CD4-positive, alpha-beta memory T cell (primary cell): ENCODE measurements at regions not wholly inside any gene's neighbourhood (a gene's known extent, or its start where the extent isn't known, plus 50 kb on each side); places are given as distances from the start of the nearest gene placed in this dataset.

ENCODE experiments used
- CTCF ChIA-PET: fragments of 350-600 bp; sonication (Branson Sonifier 250); formaldehyde crosslinking; loops from one replicate; lab custom pipeline; 2021; ENCODE audit warnings: inconsistent platforms; ENCODE audit not compliant: partially characterized antibody; lab: Charles Lee
- POLR2A ChIA-PET: fragments of 350-600 bp; sonication (Branson Sonifier 250); formaldehyde crosslinking; loops from one replicate; lab custom pipeline; 2021; ENCODE audit not compliant: partially characterized antibody; lab: Charles Lee
- DNase-seq, 5 donors: peaks; one replicate each; pipeline versions ENCODE4 v3.0.0 to v3.0.0-alpha.2; 2020 to 2022; ENCODE audit warnings: mixed read lengths in 1 of 5
- H3K27ac ChIP-seq: one replicate; pipeline ENCODE4 v1.7.0; 2013; ENCODE audit warnings: low read depth, low read length
- H3K27me3 ChIP-seq: 2 replicates; pipeline ENCODE4 v1.7.0; 2013; ENCODE audit warnings: mild to moderate bottlenecking, low read length, moderate library complexity; ENCODE audit not compliant: insufficient read depth
- H3K36me3 ChIP-seq: 2 replicates; pipeline ENCODE4 v1.7.0; 2013; ENCODE audit warnings: mild to moderate bottlenecking, low read length, moderate library complexity; ENCODE audit not compliant: insufficient read depth
- H3K4me1 ChIP-seq: 2 replicates; pipeline ENCODE4 v1.7.0; 2013; ENCODE audit warnings: mild to moderate bottlenecking, low read length, moderate library complexity; ENCODE audit not compliant: insufficient read depth
- H3K4me3 ChIP-seq, 2 donors: one replicate each; pipeline ENCODE4 v1.7.0; 2013; ENCODE audit warnings: low read length in 2 of 2, mild to moderate bottlenecking in 1 of 2
- H3K9me3 ChIP-seq, 2 donors: one replicate each; pipeline ENCODE4 v1.7.0; 2013; ENCODE audit warnings: low read length in 2 of 2, control low read depth in 1 of 2; ENCODE audit not compliant: control insufficient read depth in 1 of 2
- H3K27ac Mint-ChIP-seq, 7 donors: one replicate each; pipeline ENCODE4 v1.8.0; 2020 to 2021; ENCODE audit warnings: mixed read lengths in 7 of 7, mild to moderate bottlenecking in 6 of 7, inconsistent platforms in 3 of 7, moderate library complexity in 3 of 7
- H3K27me3 Mint-ChIP-seq, 2 donors: one replicate each; pipeline ENCODE4 v1.8.0; 2020 to 2021; ENCODE audit warnings: mixed read lengths in 2 of 2
- H3K36me3 Mint-ChIP-seq, 2 donors: one replicate each; pipeline ENCODE4 v1.8.0; 2020 to 2021; ENCODE audit warnings: mixed read lengths in 2 of 2, inconsistent platforms in 1 of 2, mild to moderate bottlenecking in 1 of 2
- H3K4me1 Mint-ChIP-seq, 4 donors: one replicate each; pipeline ENCODE4 v1.8.0; 2020 to 2021; ENCODE audit warnings: mixed read lengths in 4 of 4, mild to moderate bottlenecking in 1 of 4
- H3K4me3 Mint-ChIP-seq, 8 donors: one replicate each; pipeline ENCODE4 v1.8.0; 2020 to 2021; ENCODE audit warnings: mixed read lengths in 8 of 8, mild to moderate bottlenecking in 7 of 8, moderate library complexity in 6 of 8, inconsistent platforms in 3 of 8
- H3K9me3 Mint-ChIP-seq, 8 donors: one replicate each; pipeline ENCODE4 v1.8.0; 2020 to 2021; ENCODE audit warnings: mixed read lengths in 8 of 8, mild to moderate bottlenecking in 5 of 8, inconsistent platforms in 3 of 8, moderate library complexity in 1 of 8
- intact Hi-C: fragments of 100-400 bp; cut with micrococcal nuclease; formaldehyde crosslinking; loops from one replicate; pipeline ENCODE4 v1.15.1; 2023

DNA sequence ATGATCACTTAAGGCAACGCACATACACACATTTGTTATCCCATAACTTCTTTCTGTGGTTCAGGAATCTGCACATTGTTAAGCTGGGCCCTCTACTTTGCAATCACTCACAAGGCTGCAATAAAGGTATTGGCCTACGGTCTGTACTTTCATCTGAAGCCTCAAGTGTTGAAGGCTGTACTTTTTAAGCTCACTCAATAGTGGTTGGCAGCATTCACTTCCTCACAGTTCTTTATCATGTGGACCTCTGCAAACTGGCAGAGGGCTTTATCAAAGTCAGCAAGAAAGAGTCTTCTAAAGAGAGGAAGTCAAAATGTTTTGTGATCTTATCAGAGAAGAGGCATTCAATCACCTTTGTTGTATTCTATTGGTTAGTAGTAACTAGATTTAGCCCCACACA lies 301.4 kb upstream of the EPHA5 start:
- no peaks in the 10 kb centered on the region for H3K4me1 ChIP-seq
- H3K4me3 ChIP-seq, result no peak overlapping the region
- Mint-ChIP-seq H3K36me3 (no peaks in the 10 kb centered on the region), H3K9me3 (peaks cover 2 to 13% (median 6%) of the 10 kb centered on the region in 8 donors), H3K4me1 (no peaks in the 10 kb centered on the region), H3K4me3 (no peak overlapping the region), H3K27ac (no peak overlapping the region), H3K27me3 (no peaks in the 10 kb centered on the region)
- H3K36me3 ChIP-seq, result no peaks in the 10 kb centered on the region
- ChIA-PET POLR2A (no interaction called here), CTCF (no interaction called here)
- intact Hi-C loops, result no loop called here
- H3K27me3 ChIP-seq, result no peaks in the 10 kb centered on the region
- no peaks in the 10 kb centered on the region for H3K9me3 ChIP-seq
- no peak overlapping the region for H3K27ac ChIP-seq
- DNase-seq, result no peak

GRCh38 chr4:65968831-65969558 lies 298.7 kb upstream of the EPHA5 start:
- no peaks in the 10 kb centered on the region for H3K27me3 ChIP-seq
- no peaks in the 10 kb centered on the region for H3K4me1 ChIP-seq
- Mint-ChIP-seq H3K36me3 (no peaks in the 10 kb centered on the region), H3K4me1 (no peaks in the 10 kb centered on the region), H3K9me3 (peaks cover 0 to 5% (median 3%) of the 10 kb centered on the region in 8 donors), H3K27me3 (no peaks in the 10 kb centered on the region), H3K4me3 (no peak overlapping the region), H3K27ac (no peak overlapping the region)
- DNase-seq, result no peak
- ChIA-PET CTCF (no interaction called here), POLR2A (no interaction called here)
- H3K36me3 ChIP-seq, result no peaks in the 10 kb centered on the region
- no peaks in the 10 kb centered on the region for H3K9me3 ChIP-seq
- intact Hi-C loops, result no loop called here
- H3K4me3 ChIP-seq, result no peak overlapping the region
- no peak overlapping the region for H3K27ac ChIP-seq

GRCh38 chr4:65960751-65961150 lies 290.5 kb upstream of the EPHA5 start:
- H3K4me1 ChIP-seq, result no peaks in the 10 kb centered on the region
- H3K36me3 Mint-ChIP-seq, result no peaks in the 10 kb centered on the region
- no peaks in the 10 kb centered on the region for H3K27me3 Mint-ChIP-seq
- no peak overlapping the region for H3K27ac ChIP-seq
- H3K9me3 Mint-ChIP-seq, result peaks cover 0 to 11% (median 4%) of the 10 kb centered on the region in 8 donors
- ChIA-PET CTCF (no interaction called here), POLR2A (no interaction called here)
- no peak overlapping the region for H3K4me3 ChIP-seq
- intact Hi-C loops, result no loop called here
- no peak for DNase-seq
- H3K4me1 Mint-ChIP-seq, result no peaks in the 10 kb centered on the region
- no peak overlapping the region for H3K27ac Mint-ChIP-seq
- no peaks in the 10 kb centered on the region for H3K36me3 ChIP-seq
- no peaks in the 10 kb centered on the region for H3K27me3 ChIP-seq
- no peaks in the 10 kb centered on the region for H3K9me3 ChIP-seq
- no peak overlapping the region for H3K4me3 Mint-ChIP-seq

DNA sequence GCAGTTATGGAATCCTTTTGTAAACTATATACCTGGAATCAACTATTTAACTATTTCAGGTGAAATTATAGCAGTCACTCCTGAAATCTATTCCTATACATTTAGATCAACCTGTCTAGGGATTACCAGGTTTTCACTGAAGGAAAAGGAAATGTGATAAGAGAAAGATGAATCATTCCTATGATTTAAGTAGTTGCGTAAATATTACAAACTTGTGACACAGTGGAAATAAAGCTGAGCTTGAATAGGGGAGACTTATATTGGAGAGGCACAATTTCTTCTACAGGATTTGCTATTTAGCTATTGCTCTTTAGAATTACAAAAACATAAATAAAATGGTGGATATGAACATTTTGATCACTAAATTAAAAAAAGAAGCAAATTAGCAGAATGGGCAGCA lies 284.1 kb upstream of the EPHA5 start:
- Mint-ChIP-seq H3K27ac (no peak overlapping the region), H3K36me3 (no peaks in the 10 kb centered on the region), H3K4me1 (no peaks in the 10 kb centered on the region), H3K9me3 (peaks cover 0 to 15% (median 7%) of the 10 kb centered on the region in 8 donors), H3K27me3 (no peaks in the 10 kb centered on the region), H3K4me3 (no peak overlapping the region)
- Histone ChIP-seq H3K27me3 (no peaks in the 10 kb centered on the region), H3K4me3 (no peak overlapping the region), H3K9me3 (no peaks in the 10 kb centered on the region), H3K36me3 (no peaks in the 10 kb centered on the region), H3K4me1 (no peaks in the 10 kb centered on the region), H3K27ac (no peak overlapping the region)
- POLR2A ChIA-PET, result no interaction called here
- no peak for DNase-seq
- intact Hi-C loops, result no loop called here
- CTCF ChIA-PET, result no interaction called here

GRCh38 chr4:65951177-65951576 lies 280.9 kb upstream of the EPHA5 start:
- Histone ChIP-seq H3K27me3 (no peaks in the 10 kb centered on the region), H3K27ac (no peak overlapping the region), H3K36me3 (no peaks in the 10 kb centered on the region), H3K4me3 (no peak overlapping the region), H3K9me3 (no peaks in the 10 kb centered on the region), H3K4me1 (no peaks in the 10 kb centered on the region)
- POLR2A ChIA-PET, result no interaction called here
- Mint-ChIP-seq H3K4me1 (no peaks in the 10 kb centered on the region), H3K27ac (no peak overlapping the region), H3K9me3 (peaks cover 0 to 15% (median 6%) of the 10 kb centered on the region in 8 donors), H3K36me3 (no peaks in the 10 kb centered on the region), H3K4me3 (no peak overlapping the region), H3K27me3 (no peaks in the 10 kb centered on the region)
- no peak for DNase-seq
- CTCF ChIA-PET, result no interaction called here
- intact Hi-C loops, result no loop called here

DNA sequence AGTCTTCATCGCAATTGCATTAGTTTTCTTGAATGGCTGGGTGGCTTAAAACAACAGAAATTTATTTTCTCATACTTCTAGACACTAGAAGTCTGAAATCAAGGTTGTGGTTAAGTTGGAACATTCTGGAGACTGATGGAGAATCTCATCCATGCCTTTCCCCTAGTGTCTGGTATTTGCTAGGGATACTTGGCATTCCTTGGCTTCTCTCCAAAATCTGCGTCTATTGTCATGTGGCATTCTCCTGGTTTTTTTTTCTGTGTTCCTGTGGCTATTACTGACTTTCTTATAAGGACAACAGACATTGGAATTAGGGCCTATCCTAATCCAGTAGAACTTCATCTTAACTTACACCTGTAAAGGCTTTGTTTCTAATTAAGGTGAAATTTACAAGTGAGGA lies 272.8 kb upstream of the EPHA5 start:
- Histone ChIP-seq H3K9me3 (no peaks in the 10 kb centered on the region), H3K36me3 (no peaks in the 10 kb centered on the region), H3K27ac (no peak overlapping the region), H3K4me1 (no peaks in the 10 kb centered on the region), H3K27me3 (no peaks in the 10 kb centered on the region), H3K4me3 (no peak overlapping the region)
- Mint-ChIP-seq H3K4me1 (no peaks in the 10 kb centered on the region), H3K9me3 (peaks cover 0 to 6% (median 1%) of the 10 kb centered on the region in 8 donors), H3K4me3 (no peak overlapping the region), H3K27ac (no peak overlapping the region), H3K27me3 (no peaks in the 10 kb centered on the region), H3K36me3 (no peaks in the 10 kb centered on the region)
- ChIA-PET POLR2A (no interaction called here), CTCF (no interaction called here)
- DNase-seq, result no peak
- intact Hi-C loops, result no loop called here

DNA sequence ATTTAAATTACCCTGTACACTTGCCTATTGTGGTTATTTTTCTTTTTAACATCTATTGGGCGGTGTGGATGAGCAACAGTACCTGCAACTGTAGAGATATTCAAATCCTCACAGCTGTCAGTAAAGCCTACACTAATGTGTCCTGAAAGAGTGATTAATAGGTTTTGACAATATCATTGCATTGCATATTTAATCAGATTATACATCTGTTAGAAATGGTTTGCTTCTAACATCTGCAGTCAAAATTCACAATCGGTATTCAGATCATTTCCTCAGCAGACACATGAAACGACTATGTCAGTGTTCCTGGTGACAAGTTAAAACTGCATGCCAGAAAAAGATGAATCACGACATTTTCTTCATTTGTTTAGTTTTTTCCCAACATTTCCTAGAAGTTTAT lies 254.6 kb upstream of the EPHA5 start:
- H3K4me3 ChIP-seq, result no peak overlapping the region
- H3K27me3 ChIP-seq, result no peaks in the 10 kb centered on the region
- CTCF ChIA-PET, result no interaction called here
- Mint-ChIP-seq H3K27me3 (no peaks in the 10 kb centered on the region), H3K36me3 (no peaks in the 10 kb centered on the region), H3K27ac (no peak overlapping the region), H3K4me1 (no peaks in the 10 kb centered on the region), H3K4me3 (no peak overlapping the region), H3K9me3 (peaks cover 0 to 11% (median 5%) of the 10 kb centered on the region in 8 donors)
- no peaks in the 10 kb centered on the region for H3K4me1 ChIP-seq
- intact Hi-C loops, result no loop called here
- H3K27ac ChIP-seq, result no peak overlapping the region
- peaks cover 0 to 4% of the 10 kb centered on the region in 2 donors for H3K9me3 ChIP-seq
- no peak for DNase-seq
- POLR2A ChIA-PET, result no interaction called here
- no peaks in the 10 kb centered on the region for H3K36me3 ChIP-seq
